WTC11 (cell line): ENCODE measurements at regions not wholly inside any gene's neighbourhood (a gene's known extent, or its start where the extent isn't known, plus 50 kb on each side); places are given as distances from the start of the nearest gene placed in this dataset.

Source experiments
- ATAC-seq: fragments of 200-7000 bp; cut with Tn5 transposase; 2 replicates; pipeline ENCODE4 v1.10.0; 2021; ENCODE audit warnings: mild to moderate bottlenecking, moderate library complexity
- CTCF ChIA-PET: fragments of 300-600 bp; sonication (Branson Sonifier 250); formaldehyde crosslinking; loops from one replicate; lab custom pipeline; 2021; ENCODE audit warnings: antibody characterized with exemption; lab: Charles Lee
- POLR2A ChIA-PET: fragments of 350-600 bp; sonication (Branson Sonifier 250); formaldehyde crosslinking; loops from one replicate; lab custom pipeline; 2021; ENCODE audit warnings: antibody characterized with exemption; lab: Charles Lee
- DNase-seq: peaks from one replicate; pipeline ENCODE4 v3.0.0; 2021; ENCODE audit warnings: low spot score
- H3K27ac Mint-ChIP-seq: 2 replicates; pipeline ENCODE4 v1.8.0; 2021; ENCODE audit warnings: mixed read lengths
- H3K27me3 Mint-ChIP-seq: 2 replicates; pipeline ENCODE4 v1.8.0; 2021; ENCODE audit warnings: low read depth, mild to moderate bottlenecking, moderate library complexity, mixed read lengths
- H3K36me3 Mint-ChIP-seq: 2 replicates; pipeline ENCODE4 v1.8.0; 2021; ENCODE audit warnings: mixed read lengths
- H3K4me1 Mint-ChIP-seq: 2 replicates; pipeline ENCODE4 v1.8.0; 2022; ENCODE audit warnings: mixed read lengths
- H3K4me3 Mint-ChIP-seq: 2 replicates; pipeline ENCODE4 v1.8.0; 2021; ENCODE audit warnings: mild to moderate bottlenecking, moderate library complexity, mixed read lengths
- H3K9me3 Mint-ChIP-seq: 2 replicates; pipeline ENCODE4 v1.8.0; 2021; ENCODE audit warnings: mixed read lengths
- AR ChIP-seq: fragments of 250-450 bp; sonication (Bioruptor Pico); IDR thresholded peaks from 2 replicates; pipeline ENCODE4 v1.9.0; 2021; ENCODE audit warnings: mild to moderate bottlenecking
- CREM ChIP-seq: sonication (generic); formaldehyde crosslinking; IDR thresholded peaks from 2 replicates; pipeline ENCODE4 v1.8.1; 2022; ENCODE audit warnings: mild to moderate bottlenecking, missing genetic modification reagents, moderate library complexity
- ETV6 ChIP-seq: sonication (generic); formaldehyde crosslinking; IDR thresholded peaks from 2 replicates; pipeline ENCODE4 v1.8.1; 2022; ENCODE audit warnings: mild to moderate bottlenecking, missing genetic modification reagents
- FOXK1 ChIP-seq: sonication (generic); formaldehyde crosslinking; IDR thresholded peaks from 2 replicates; pipeline ENCODE4 v1.8.0; 2022; ENCODE audit warnings: mild to moderate bottlenecking, moderate library complexity, missing genetic modification reagents
- GABPB1 ChIP-seq: sonication (generic); formaldehyde crosslinking; IDR thresholded peaks from 2 replicates; pipeline ENCODE4 v1.8.1; 2023; ENCODE audit warnings: mild to moderate bottlenecking, missing genetic modification reagents
- IRF1 ChIP-seq: sonication (generic); formaldehyde crosslinking; IDR thresholded peaks from 2 replicates; pipeline ENCODE4 v1.8.0; 2023; ENCODE audit warnings: missing genetic modification reagents
- IRF2 ChIP-seq: sonication (generic); formaldehyde crosslinking; IDR thresholded peaks from 2 replicates; pipeline ENCODE4 v1.8.0; 2022; ENCODE audit warnings: low read depth, missing genetic modification reagents, borderline replicate concordance
- MXD4 ChIP-seq: fragments of 250-450 bp; sonication (Bioruptor Pico); IDR thresholded peaks from 2 replicates; pipeline ENCODE4 v1.8.0; 2021; ENCODE audit warnings: mild to moderate bottlenecking, moderate library complexity, borderline replicate concordance
- NFYB ChIP-seq: sonication (generic); formaldehyde crosslinking; conservative IDR thresholded peaks from 2 replicates; pipeline ENCODE4 v1.8.0; 2022; ENCODE audit warnings: low read depth, missing genetic modification reagents
- RELA ChIP-seq: sonication (generic); formaldehyde crosslinking; IDR thresholded peaks from 2 replicates; pipeline ENCODE4 v1.8.1; 2022; ENCODE audit warnings: missing genetic modification reagents, mild to moderate bottlenecking, borderline replicate concordance
- SMAD3 ChIP-seq: sonication (generic); formaldehyde crosslinking; IDR thresholded peaks from 2 replicates; pipeline ENCODE4 v1.8.0; 2022; ENCODE audit warnings: missing genetic modification reagents, mild to moderate bottlenecking, borderline replicate concordance
- SP1 ChIP-seq: sonication (generic); formaldehyde crosslinking; conservative IDR thresholded peaks from 2 replicates; pipeline ENCODE4 v1.8.1; 2022; ENCODE audit warnings: missing genetic modification reagents
- STAT6 ChIP-seq: sonication (generic); formaldehyde crosslinking; conservative IDR thresholded peaks from 2 replicates; pipeline ENCODE4 v1.8.1; 2023; ENCODE audit warnings: mild to moderate bottlenecking, low read depth, missing genetic modification reagents, moderate library complexity
- TEAD1 ChIP-seq: sonication (generic); formaldehyde crosslinking; IDR thresholded peaks from 2 replicates; pipeline ENCODE4 v1.8.0; 2022; ENCODE audit warnings: mild to moderate bottlenecking, missing genetic modification reagents
- TP53 ChIP-seq: sonication (generic); formaldehyde crosslinking; IDR thresholded peaks from 2 replicates; pipeline ENCODE4 v1.8.1; 2023; ENCODE audit warnings: mild to moderate bottlenecking, missing genetic modification reagents
- USF2 ChIP-seq: sonication (generic); formaldehyde crosslinking; IDR thresholded peaks from 2 replicates; pipeline ENCODE4 v1.8.1; 2023; ENCODE audit warnings: mild to moderate bottlenecking, missing genetic modification reagents, moderate library complexity
- ZNF232 ChIP-seq: sonication (generic); formaldehyde crosslinking; IDR thresholded peaks from 2 replicates; pipeline ENCODE4 v1.8.0; 2022; ENCODE audit warnings: mild to moderate bottlenecking, missing genetic modification reagents
- ZNF263 ChIP-seq: sonication (generic); formaldehyde crosslinking; IDR thresholded peaks from 2 replicates; pipeline ENCODE4 v1.8.1; 2022; ENCODE audit warnings: low read depth, mild to moderate bottlenecking, moderate library complexity, missing genetic modification reagents
- ZNF671 ChIP-seq: fragments of 250-450 bp; sonication (Bioruptor Pico); IDR thresholded peaks from 2 replicates; pipeline ENCODE4 v1.8.0; 2021; ENCODE audit warnings: mild to moderate bottlenecking
- TF ChIP-seq, protein P1 (sequence below): sonication (generic); formaldehyde crosslinking; IDR thresholded peaks from 2 replicates; pipeline ENCODE4 v1.8.1; 2022; ENCODE audit warnings: mild to moderate bottlenecking, missing genetic modification reagents, moderate library complexity, borderline replicate concordance
- TF ChIP-seq, protein P2 (sequence below): fragments of 200-600 bp; IDR thresholded peaks from 2 replicates; pipeline ENCODE4 v1.8.0; 2022; ENCODE audit warnings: antibody characterized with exemption
- TF ChIP-seq, protein P3 (sequence below): fragments of 250-450 bp; sonication (Bioruptor Pico); IDR thresholded peaks from 2 replicates; pipeline ENCODE4 v1.8.0; 2021; ENCODE audit warnings: mild to moderate bottlenecking

GRCh38 chr3:23746441-23746840 is 59.3 kb upstream of the UBE2E1 start:
- ChIA-PET POLR2A (interaction anchor here (1.4 to 1.5 kb wide), 2 partner anchors 11 to 171 kb away, joined by 3 to 4 read pairs; partner anchors contain the start of genes NKIRAS1 and RPL15), CTCF (interaction anchor here (0.6 to 2.0 kb wide), 6 partner anchors 15 to 604 kb away, joined by 3 to 9 read pairs (median 4); no protein-coding TSS in a partner anchor)
- TF ChIP-seq ETV6 (peak; percentile 80; the same call in 1 of the 2 replicates), TP53 (CRISPR knock-in tag) (no peak), MXD4 (no peak), GABPB1 (CRISPR knock-in tag) (no peak), FOXK1 (CRISPR knock-in tag) (peak; percentile 26; the same call in 1 of the 2 replicates), SP1 (CRISPR knock-in tag) (0 out of 2 replicates have a peak, but pooled peaks have one; percentile 17), STAT6 (CRISPR knock-in tag) (no peak), TEAD1 (CRISPR knock-in tag) (0 out of 2 replicates have a peak, but pooled peaks have one; percentile 22), SMAD3 (CRISPR knock-in tag) (no peak), IRF1 (CRISPR knock-in tag) (no peak), AR (no peak)
- TF ChIP-seq, protein P1, sequence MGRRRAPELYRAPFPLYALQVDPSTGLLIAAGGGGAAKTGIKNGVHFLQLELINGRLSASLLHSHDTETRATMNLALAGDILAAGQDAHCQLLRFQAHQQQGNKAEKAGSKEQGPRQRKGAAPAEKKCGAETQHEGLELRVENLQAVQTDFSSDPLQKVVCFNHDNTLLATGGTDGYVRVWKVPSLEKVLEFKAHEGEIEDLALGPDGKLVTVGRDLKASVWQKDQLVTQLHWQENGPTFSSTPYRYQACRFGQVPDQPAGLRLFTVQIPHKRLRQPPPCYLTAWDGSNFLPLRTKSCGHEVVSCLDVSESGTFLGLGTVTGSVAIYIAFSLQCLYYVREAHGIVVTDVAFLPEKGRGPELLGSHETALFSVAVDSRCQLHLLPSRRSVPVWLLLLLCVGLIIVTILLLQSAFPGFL (CRISPR knock-in tag), result no peak
- TF ChIP-seq, protein P2, sequence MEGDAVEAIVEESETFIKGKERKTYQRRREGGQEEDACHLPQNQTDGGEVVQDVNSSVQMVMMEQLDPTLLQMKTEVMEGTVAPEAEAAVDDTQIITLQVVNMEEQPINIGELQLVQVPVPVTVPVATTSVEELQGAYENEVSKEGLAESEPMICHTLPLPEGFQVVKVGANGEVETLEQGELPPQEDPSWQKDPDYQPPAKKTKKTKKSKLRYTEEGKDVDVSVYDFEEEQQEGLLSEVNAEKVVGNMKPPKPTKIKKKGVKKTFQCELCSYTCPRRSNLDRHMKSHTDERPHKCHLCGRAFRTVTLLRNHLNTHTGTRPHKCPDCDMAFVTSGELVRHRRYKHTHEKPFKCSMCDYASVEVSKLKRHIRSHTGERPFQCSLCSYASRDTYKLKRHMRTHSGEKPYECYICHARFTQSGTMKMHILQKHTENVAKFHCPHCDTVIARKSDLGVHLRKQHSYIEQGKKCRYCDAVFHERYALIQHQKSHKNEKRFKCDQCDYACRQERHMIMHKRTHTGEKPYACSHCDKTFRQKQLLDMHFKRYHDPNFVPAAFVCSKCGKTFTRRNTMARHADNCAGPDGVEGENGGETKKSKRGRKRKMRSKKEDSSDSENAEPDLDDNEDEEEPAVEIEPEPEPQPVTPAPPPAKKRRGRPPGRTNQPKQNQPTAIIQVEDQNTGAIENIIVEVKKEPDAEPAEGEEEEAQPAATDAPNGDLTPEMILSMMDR, result no peak
- no peaks in the 10 kb centered on the region for H3K36me3 Mint-ChIP-seq
- ATAC-seq, result peak; percentile 38
- H3K27me3 Mint-ChIP-seq, result peaks cover 49% of the 10 kb centered on the region
- DNase-seq, result no peak
- peak overlapping the region; percentile 68 for H3K27ac Mint-ChIP-seq
- H3K4me1 Mint-ChIP-seq, result peaks cover 88% of the 10 kb centered on the region
- H3K9me3 Mint-ChIP-seq, result no peaks in the 10 kb centered on the region
- H3K4me3 Mint-ChIP-seq, result peak overlapping the region; percentile 54

GRCh38 chr3:23747841-23748240 is 57.9 kb upstream of the UBE2E1 start:
- no peaks in the 10 kb centered on the region for H3K9me3 Mint-ChIP-seq
- CTCF ChIA-PET, result interaction anchor here (1.9 to 2.0 kb wide), 2 partner anchors 14 to 35 kb away, joined by 5 to 9 read pairs; no protein-coding TSS in a partner anchor
- POLR2A ChIA-PET, result no interaction called here
- peaks cover 85% of the 10 kb centered on the region for H3K4me1 Mint-ChIP-seq
- no peak for DNase-seq
- peaks cover 35% of the 10 kb centered on the region for H3K27me3 Mint-ChIP-seq
- H3K36me3 Mint-ChIP-seq, result no peaks in the 10 kb centered on the region
- ATAC-seq, result no peak
- H3K4me3 Mint-ChIP-seq, result no peak overlapping the region
- H3K27ac Mint-ChIP-seq, result no peak overlapping the region
- TF ChIP-seq RELA (CRISPR knock-in tag) (no peak), CREM (CRISPR knock-in tag) (no peak), ZNF671 (CRISPR knock-in tag) (no peak), ZNF263 (CRISPR knock-in tag) (no peak), SMAD3 (CRISPR knock-in tag) (no peak), IRF2 (no peak), USF2 (CRISPR knock-in tag) (no peak), NFYB (no peak), ZNF232 (CRISPR knock-in tag) (no peak)
- TF ChIP-seq, protein P2, result no peak
- TF ChIP-seq, protein P3, sequence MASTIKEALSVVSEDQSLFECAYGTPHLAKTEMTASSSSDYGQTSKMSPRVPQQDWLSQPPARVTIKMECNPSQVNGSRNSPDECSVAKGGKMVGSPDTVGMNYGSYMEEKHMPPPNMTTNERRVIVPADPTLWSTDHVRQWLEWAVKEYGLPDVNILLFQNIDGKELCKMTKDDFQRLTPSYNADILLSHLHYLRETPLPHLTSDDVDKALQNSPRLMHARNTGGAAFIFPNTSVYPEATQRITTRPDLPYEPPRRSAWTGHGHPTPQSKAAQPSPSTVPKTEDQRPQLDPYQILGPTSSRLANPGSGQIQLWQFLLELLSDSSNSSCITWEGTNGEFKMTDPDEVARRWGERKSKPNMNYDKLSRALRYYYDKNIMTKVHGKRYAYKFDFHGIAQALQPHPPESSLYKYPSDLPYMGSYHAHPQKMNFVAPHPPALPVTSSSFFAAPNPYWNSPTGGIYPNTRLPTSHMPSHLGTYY, result no peak
